IMR-90 (cell line): ENCODE measurements at regions not wholly inside any gene's neighbourhood (a gene's known extent, or its start where the extent isn't known, plus 50 kb on each side); places are given as distances from the start of the nearest gene placed in this dataset.

Experiments
- CEBPB ChIP-seq: IDR thresholded peaks from 2 replicates; pipeline ENCODE4 v1.6.1; 2012; ENCODE audit warnings: low read depth, low read length, improper control_type of control experiment
- FOS ChIP-seq: fragments of 150-350 bp; IDR thresholded peaks from 2 replicates; pipeline ENCODE4 v1.6.1; 2016; ENCODE audit warnings: low read depth, low read length
- NFE2L2 ChIP-seq: fragments of 150-350 bp; IDR thresholded peaks from 2 replicates; pipeline ENCODE4 v1.6.1; 2016; ENCODE audit warnings: low read depth, mild to moderate bottlenecking, low read length
- POLR2A ChIP-seq: IDR thresholded peaks from 2 replicates; pipeline ENCODE4 v1.6.1; 2012; ENCODE audit warnings: mild to moderate bottlenecking, low read depth, low read length
- RAD21 ChIP-seq: IDR thresholded peaks from 2 replicates; pipeline ENCODE4 v1.6.1; 2012; ENCODE audit warnings: low read length, improper control_type of control experiment
- RCOR1 ChIP-seq: IDR thresholded peaks from 2 replicates; pipeline ENCODE4 v1.6.1; 2012; ENCODE audit warnings: mild to moderate bottlenecking, low read length, improper control_type of control experiment; ENCODE audit not compliant: insufficient replicate concordance
- USF2 ChIP-seq: fragments of 150-350 bp; IDR thresholded peaks from 2 replicates; pipeline ENCODE4 v1.6.1; 2017; ENCODE audit warnings: mild to moderate bottlenecking, antibody characterized with exemption, low read length, low read depth
- TF ChIP-seq, protein P1 (sequence below): conservative IDR thresholded peaks from 2 replicates; pipeline ENCODE4 v1.5.1; 2012; ENCODE audit warnings: mild to moderate bottlenecking, low read depth, low read length, improper control_type of control experiment

- TF ChIP-seq NFE2L2 = no peak
- TF ChIP-seq RAD21 = no peak
- TF ChIP-seq, protein P1, sequence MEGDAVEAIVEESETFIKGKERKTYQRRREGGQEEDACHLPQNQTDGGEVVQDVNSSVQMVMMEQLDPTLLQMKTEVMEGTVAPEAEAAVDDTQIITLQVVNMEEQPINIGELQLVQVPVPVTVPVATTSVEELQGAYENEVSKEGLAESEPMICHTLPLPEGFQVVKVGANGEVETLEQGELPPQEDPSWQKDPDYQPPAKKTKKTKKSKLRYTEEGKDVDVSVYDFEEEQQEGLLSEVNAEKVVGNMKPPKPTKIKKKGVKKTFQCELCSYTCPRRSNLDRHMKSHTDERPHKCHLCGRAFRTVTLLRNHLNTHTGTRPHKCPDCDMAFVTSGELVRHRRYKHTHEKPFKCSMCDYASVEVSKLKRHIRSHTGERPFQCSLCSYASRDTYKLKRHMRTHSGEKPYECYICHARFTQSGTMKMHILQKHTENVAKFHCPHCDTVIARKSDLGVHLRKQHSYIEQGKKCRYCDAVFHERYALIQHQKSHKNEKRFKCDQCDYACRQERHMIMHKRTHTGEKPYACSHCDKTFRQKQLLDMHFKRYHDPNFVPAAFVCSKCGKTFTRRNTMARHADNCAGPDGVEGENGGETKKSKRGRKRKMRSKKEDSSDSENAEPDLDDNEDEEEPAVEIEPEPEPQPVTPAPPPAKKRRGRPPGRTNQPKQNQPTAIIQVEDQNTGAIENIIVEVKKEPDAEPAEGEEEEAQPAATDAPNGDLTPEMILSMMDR = no peak
- TF ChIP-seq POLR2A = no peak
- no peak for TF ChIP-seq CEBPB
- TF ChIP-seq FOS = no peak
- no peak for TF ChIP-seq USF2
- no peak for TF ChIP-seq RCOR1
Measured at GRCh38 chr2:219747637-219748036, 120.2 kb downstream of the SLC4A3 start.
